HS-27A (cell line): ENCODE measurements at regions not wholly inside any gene's neighbourhood (a gene's known extent, or its start where the extent isn't known, plus 50 kb on each side); places are given as distances from the start of the nearest gene placed in this dataset.
"Not testable (repeated sequence)": the region's sequence is repeated elsewhere in the genome, so short reads cannot be mapped to it uniquely, and the experiment has no call there.

ENCODE experiments used
- DNase-seq: peaks from one replicate; pipeline ENCODE4 v3.0.0-alpha.2; 2012; ENCODE audit warnings: low read depth, missing footprints

GRCh38 chr9:65418966-65419365 is 134.0 kb upstream of the FOXD4L5 start:
- DNase-seq = not testable (repeated sequence)

GRCh38 chr9:65416948-65417347 is 131.9 kb upstream of the FOXD4L5 start:
- not testable (repeated sequence) for DNase-seq

GRCh38 chr9:65414249-65414648 is 129.2 kb upstream of the FOXD4L5 start:
- DNase-seq = not testable (repeated sequence)

- DNase-seq = not testable (repeated sequence)
These were observed 128.4 kb upstream of the FOXD4L5 start for GRCh38 chr9:65413371-65413770.

- no peak for DNase-seq
These were observed 126.9 kb upstream of the FOXD4L5 start for GRCh38 chr9:65411901-65412300.

- no peak for DNase-seq
These were observed 126.3 kb upstream of the FOXD4L5 start for GRCh38 chr9:65411336-65411735.

GRCh38 chr9:65410926-65411325 is 125.9 kb upstream of the FOXD4L5 start:
- DNase-seq = no peak

GRCh38 chr9:65409471-65409980 is 124.5 kb upstream of the FOXD4L5 start:
- no peak for DNase-seq

- not testable (repeated sequence) for DNase-seq
These were observed 123.8 kb upstream of the FOXD4L5 start for GRCh38 chr9:65408806-65409205.

GRCh38 chr9:65406625-65407024 is 121.6 kb upstream of the FOXD4L5 start:
- not testable (repeated sequence) for DNase-seq

- not testable (repeated sequence) for DNase-seq
These were observed 120.8 kb upstream of the FOXD4L5 start for GRCh38 chr9:65405766-65406165.

GRCh38 chr9:65405253-65405652 is 120.2 kb upstream of the FOXD4L5 start:
- no peak for DNase-seq

- DNase-seq = no peak
These were observed 119.4 kb upstream of the FOXD4L5 start for GRCh38 chr9:65404232-65405006.

- no peak for DNase-seq
These were observed 118.7 kb upstream of the FOXD4L5 start for GRCh38 chr9:65403721-65404120.

GRCh38 chr9:65403072-65403471 is 118.1 kb upstream of the FOXD4L5 start:
- not testable (repeated sequence) for DNase-seq

- DNase-seq = not testable (repeated sequence)
These were observed 117.3 kb upstream of the FOXD4L5 start for GRCh38 chr9:65402206-65402870.

- not testable (repeated sequence) for DNase-seq
These were observed 116.5 kb upstream of the FOXD4L5 start for GRCh38 chr9:65401456-65402045.

- DNase-seq = no peak
These were observed 115.9 kb upstream of the FOXD4L5 start for GRCh38 chr9:65400886-65401285.

GRCh38 chr9:65397763-65398719 is 113.0 kb upstream of the FOXD4L5 start:
- not testable (repeated sequence) for DNase-seq

GRCh38 chr9:65397226-65397625 is 112.2 kb upstream of the FOXD4L5 start:
- DNase-seq = not testable (repeated sequence)

- DNase-seq = not testable (repeated sequence)
These were observed 111.6 kb upstream of the FOXD4L5 start for GRCh38 chr9:65396601-65397000.

- DNase-seq = not testable (repeated sequence)
These were observed 110.8 kb upstream of the FOXD4L5 start for GRCh38 chr9:65395789-65396188.
